NCI-H146 treated with DMSO at 0.1 percent for 48 hours (cell line): ENCODE measurements at regions not wholly inside any gene's neighbourhood (a gene's known extent, or its start where the extent isn't known, plus 50 kb on each side); places are given as distances from the start of the nearest gene placed in this dataset.
"Not testable (repeated sequence)": the region's sequence is repeated elsewhere in the genome, so short reads cannot be mapped to it uniquely, and the experiment has no call there.

Experiments
- DNase-seq: peaks from one replicate; lab custom pipeline; 2025; ENCODE audit not compliant: unreplicated experiment; lab: John Stamatoyannopoulos, UW

- peak; percentile 32 for DNase-seq
These were observed 126.6 kb upstream of the NAA20 start for GRCh38 chr20:19890445-19891051.

GRCh38 chr20:19893356-19893755 lies 123.8 kb upstream of the NAA20 start:
- no peak for DNase-seq

GRCh38 chr20:19895761-19896160 lies 121.4 kb upstream of the NAA20 start:
- no peak for DNase-seq

GRCh38 chr20:19897891-19898290 lies 119.3 kb upstream of the NAA20 start:
- DNase-seq = no peak

GRCh38 chr20:19901226-19901625 lies 115.9 kb upstream of the NAA20 start:
- no peak for DNase-seq

GRCh38 chr20:19903168-19903811 lies 113.9 kb upstream of the NAA20 start:
- DNase-seq = peak; percentile 82

GRCh38 chr20:19907326-19908056 lies 109.7 kb upstream of the NAA20 start:
- no peak for DNase-seq

GRCh38 chr20:19908576-19908975 lies 108.6 kb upstream of the NAA20 start:
- DNase-seq = no peak

- DNase-seq = no peak
These were observed 107.4 kb upstream of the NAA20 start for GRCh38 chr20:19909725-19910124.

GRCh38 chr20:19911810-19912382 lies 105.3 kb upstream of the NAA20 start:
- DNase-seq = no peak

- DNase-seq = no peak
These were observed 103.8 kb upstream of the NAA20 start for GRCh38 chr20:19913349-19913748.

GRCh38 chr20:19913927-19914614 lies 103.1 kb upstream of the NAA20 start:
- peak; percentile 52 for DNase-seq

GRCh38 chr20:19915111-19915798 lies 101.9 kb upstream of the NAA20 start:
- no peak for DNase-seq

GRCh38 chr20:19916531-19917485 lies 100.4 kb upstream of the NAA20 start:
- no peak for DNase-seq

- no peak for DNase-seq
These were observed 98.2 kb upstream of the NAA20 start for GRCh38 chr20:19918965-19919329.

GRCh38 chr20:19920381-19921138 lies 96.6 kb upstream of the NAA20 start:
- DNase-seq = no peak

GRCh38 chr20:19921284-19921793 lies 95.8 kb upstream of the NAA20 start:
- DNase-seq = no peak

- not testable (repeated sequence) for DNase-seq
These were observed 95.3 kb upstream of the NAA20 start for GRCh38 chr20:19921829-19922228.

- no peak for DNase-seq
These were observed 94.4 kb upstream of the NAA20 start for GRCh38 chr20:19922716-19923115.
